CD4-positive, alpha-beta memory T cell (primary cell): ENCODE measurements at regions not wholly inside any gene's neighbourhood (a gene's known extent, or its start where the extent isn't known, plus 50 kb on each side); places are given as distances from the start of the nearest gene placed in this dataset.

ENCODE experiments used
- CTCF ChIA-PET: fragments of 350-600 bp; sonication (Branson Sonifier 250); formaldehyde crosslinking; loops from one replicate; lab custom pipeline; 2021; ENCODE audit warnings: inconsistent platforms; ENCODE audit not compliant: partially characterized antibody; lab: Charles Lee
- POLR2A ChIA-PET: fragments of 350-600 bp; sonication (Branson Sonifier 250); formaldehyde crosslinking; loops from one replicate; lab custom pipeline; 2021; ENCODE audit not compliant: partially characterized antibody; lab: Charles Lee
- DNase-seq, 5 donors: peaks; one replicate each; pipeline versions ENCODE4 v3.0.0 to v3.0.0-alpha.2; 2020 to 2022; ENCODE audit warnings: mixed read lengths in 1 of 5
- H3K27ac ChIP-seq: one replicate; pipeline ENCODE4 v1.7.0; 2013; ENCODE audit warnings: low read depth, low read length
- H3K27me3 ChIP-seq: 2 replicates; pipeline ENCODE4 v1.7.0; 2013; ENCODE audit warnings: mild to moderate bottlenecking, low read length, moderate library complexity; ENCODE audit not compliant: insufficient read depth
- H3K36me3 ChIP-seq: 2 replicates; pipeline ENCODE4 v1.7.0; 2013; ENCODE audit warnings: mild to moderate bottlenecking, low read length, moderate library complexity; ENCODE audit not compliant: insufficient read depth
- H3K4me1 ChIP-seq: 2 replicates; pipeline ENCODE4 v1.7.0; 2013; ENCODE audit warnings: mild to moderate bottlenecking, low read length, moderate library complexity; ENCODE audit not compliant: insufficient read depth
- H3K4me3 ChIP-seq, 2 donors: one replicate each; pipeline ENCODE4 v1.7.0; 2013; ENCODE audit warnings: low read length in 2 of 2, mild to moderate bottlenecking in 1 of 2
- H3K9me3 ChIP-seq, 2 donors: one replicate each; pipeline ENCODE4 v1.7.0; 2013; ENCODE audit warnings: low read length in 2 of 2, control low read depth in 1 of 2; ENCODE audit not compliant: control insufficient read depth in 1 of 2
- H3K27ac Mint-ChIP-seq, 7 donors: one replicate each; pipeline ENCODE4 v1.8.0; 2020 to 2021; ENCODE audit warnings: mixed read lengths in 7 of 7, mild to moderate bottlenecking in 6 of 7, inconsistent platforms in 3 of 7, moderate library complexity in 3 of 7
- H3K27me3 Mint-ChIP-seq, 2 donors: one replicate each; pipeline ENCODE4 v1.8.0; 2020 to 2021; ENCODE audit warnings: mixed read lengths in 2 of 2
- H3K36me3 Mint-ChIP-seq, 2 donors: one replicate each; pipeline ENCODE4 v1.8.0; 2020 to 2021; ENCODE audit warnings: mixed read lengths in 2 of 2, inconsistent platforms in 1 of 2, mild to moderate bottlenecking in 1 of 2
- H3K4me1 Mint-ChIP-seq, 4 donors: one replicate each; pipeline ENCODE4 v1.8.0; 2020 to 2021; ENCODE audit warnings: mixed read lengths in 4 of 4, mild to moderate bottlenecking in 1 of 4
- H3K4me3 Mint-ChIP-seq, 8 donors: one replicate each; pipeline ENCODE4 v1.8.0; 2020 to 2021; ENCODE audit warnings: mixed read lengths in 8 of 8, mild to moderate bottlenecking in 7 of 8, moderate library complexity in 6 of 8, inconsistent platforms in 3 of 8
- H3K9me3 Mint-ChIP-seq, 8 donors: one replicate each; pipeline ENCODE4 v1.8.0; 2020 to 2021; ENCODE audit warnings: mixed read lengths in 8 of 8, mild to moderate bottlenecking in 5 of 8, inconsistent platforms in 3 of 8, moderate library complexity in 1 of 8
- intact Hi-C: fragments of 100-400 bp; cut with micrococcal nuclease; formaldehyde crosslinking; loops from one replicate; pipeline ENCODE4 v1.15.1; 2023

- Histone ChIP-seq H3K27me3 (no peaks in the 10 kb centered on the region), H3K4me1 (no peaks in the 10 kb centered on the region), H3K36me3 (no peaks in the 10 kb centered on the region), H3K4me3 (no peak overlapping the region), H3K27ac (no peak overlapping the region), H3K9me3 (no peaks in the 10 kb centered on the region)
- intact Hi-C loops, result no loop called here
- POLR2A ChIA-PET, result no interaction called here
- Mint-ChIP-seq H3K27me3 (peaks cover 0 to 3% of the 10 kb centered on the region in 2 donors), H3K9me3 (peaks cover 0 to 4% (median 0%) of the 10 kb centered on the region in 8 donors), H3K27ac (no peak overlapping the region), H3K4me1 (no peaks in the 10 kb centered on the region), H3K36me3 (no peaks in the 10 kb centered on the region), H3K4me3 (no peak overlapping the region)
- no peak for DNase-seq
- CTCF ChIA-PET, result no interaction called here
Measured at GRCh38 chr6:100216760-100217159, 222.7 kb upstream of the MCHR2 start.

- Mint-ChIP-seq H3K36me3 (no peaks in the 10 kb centered on the region), H3K9me3 (no peaks in the 10 kb centered on the region), H3K4me1 (no peaks in the 10 kb centered on the region), H3K27me3 (no peaks in the 10 kb centered on the region), H3K27ac (no peak overlapping the region), H3K4me3 (no peak overlapping the region)
- Histone ChIP-seq H3K9me3 (no peaks in the 10 kb centered on the region), H3K4me3 (no peak overlapping the region), H3K36me3 (no peaks in the 10 kb centered on the region), H3K4me1 (no peaks in the 10 kb centered on the region), H3K27me3 (no peaks in the 10 kb centered on the region), H3K27ac (no peak overlapping the region)
- ChIA-PET CTCF (no interaction called here), POLR2A (no interaction called here)
- intact Hi-C loops, result no loop called here
- DNase-seq, result no peak
Measured at GRCh38 chr6:100212131-100212530, 218.1 kb upstream of the MCHR2 start.

DNA sequence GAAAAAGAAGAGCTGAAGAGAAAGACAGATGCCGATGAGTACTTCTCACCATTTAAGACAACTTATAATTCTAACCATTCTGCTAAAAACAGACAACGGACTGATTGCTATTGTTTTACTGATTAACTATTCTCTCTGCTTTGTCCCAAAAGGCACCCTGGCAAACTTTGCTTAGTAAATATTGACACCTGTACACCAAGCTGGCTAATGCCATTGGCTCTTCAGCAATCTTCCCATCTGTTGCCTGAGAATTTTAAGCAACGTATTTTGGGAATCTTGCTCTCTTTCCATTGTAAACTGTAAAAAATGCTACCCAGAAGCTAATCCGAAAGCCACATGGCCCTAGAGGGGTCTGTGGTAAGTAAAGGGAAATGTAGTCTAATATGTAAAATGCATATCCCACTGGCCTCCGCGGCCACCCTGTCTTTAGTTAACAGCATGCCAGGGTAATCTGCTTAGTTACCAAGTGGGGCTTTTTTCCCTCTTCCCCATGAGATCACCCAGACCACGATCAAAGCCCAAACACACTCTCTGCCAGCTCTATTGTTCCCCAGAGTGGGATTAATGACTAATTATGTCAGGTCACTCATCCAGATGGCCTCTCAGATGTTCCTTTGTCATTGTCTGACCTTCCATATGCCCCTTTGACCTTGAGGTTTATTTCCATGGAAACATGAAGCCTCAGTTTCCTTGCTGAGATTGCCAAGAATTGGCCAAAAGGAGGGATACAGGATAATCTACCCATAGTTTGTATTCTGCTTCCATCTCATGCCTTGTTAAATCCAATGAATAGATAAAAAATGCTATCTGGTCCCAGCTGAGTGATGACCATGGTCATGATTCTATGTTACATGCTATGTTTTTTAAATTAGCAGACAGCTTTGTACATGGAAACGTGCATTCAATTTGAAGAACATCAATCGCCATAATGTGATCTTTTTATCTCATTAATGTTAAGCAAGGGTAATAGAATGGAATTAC lies 216.4 kb upstream of the MCHR2 start:
- Histone ChIP-seq H3K4me3 (no peak overlapping the region), H3K4me1 (no peaks in the 10 kb centered on the region), H3K9me3 (no peaks in the 10 kb centered on the region), H3K27ac (no peak overlapping the region), H3K36me3 (no peaks in the 10 kb centered on the region), H3K27me3 (no peaks in the 10 kb centered on the region)
- DNase-seq, result no peak
- Mint-ChIP-seq H3K36me3 (no peaks in the 10 kb centered on the region), H3K4me3 (no peak overlapping the region), H3K9me3 (peaks cover 0 to 5% (median 0%) of the 10 kb centered on the region in 8 donors), H3K27ac (no peak overlapping the region), H3K27me3 (no peaks in the 10 kb centered on the region), H3K4me1 (no peaks in the 10 kb centered on the region)
- ChIA-PET POLR2A (no interaction called here), CTCF (no interaction called here)
- intact Hi-C loops, result no loop called here

DNA sequence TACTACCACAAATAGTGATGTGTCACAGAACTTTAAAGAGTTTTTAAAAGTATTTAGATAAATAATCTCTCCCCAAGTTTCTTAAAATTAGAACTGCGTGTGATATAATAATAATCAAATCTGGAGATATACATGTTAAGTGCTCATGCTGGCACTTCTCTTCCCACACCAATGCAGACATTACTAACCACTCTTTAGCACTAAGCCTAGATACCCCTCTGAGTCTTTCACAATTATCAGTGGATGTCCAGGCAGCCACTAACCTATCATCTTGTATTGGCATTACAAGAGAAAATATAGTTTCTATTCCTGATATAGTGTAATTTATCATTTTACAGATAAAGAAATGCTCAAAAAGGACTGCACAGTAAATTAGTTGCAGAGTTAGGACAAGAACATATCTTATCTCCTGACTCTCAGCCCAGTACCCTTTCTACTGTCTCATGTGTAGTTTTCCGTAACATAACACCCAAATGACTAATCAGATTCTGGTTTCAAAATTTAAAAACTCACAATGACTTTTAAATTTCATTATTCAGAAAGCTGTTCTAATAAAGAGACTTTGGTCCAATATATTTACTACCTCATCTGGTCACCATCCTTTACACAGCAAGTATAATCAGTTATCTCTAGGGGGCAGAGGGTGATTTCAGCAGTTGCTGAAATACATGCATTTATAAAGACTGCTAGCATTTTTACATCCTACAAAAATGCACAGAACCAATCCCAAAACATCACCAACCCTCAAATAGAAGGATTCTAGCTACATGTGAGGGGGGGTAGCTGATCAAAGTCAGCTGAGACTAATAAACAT lies 215.5 kb upstream of the MCHR2 start:
- Histone ChIP-seq H3K9me3 (no peaks in the 10 kb centered on the region), H3K4me1 (no peaks in the 10 kb centered on the region), H3K27me3 (no peaks in the 10 kb centered on the region), H3K36me3 (no peaks in the 10 kb centered on the region), H3K27ac (no peak overlapping the region), H3K4me3 (no peak overlapping the region)
- no peaks in the 10 kb centered on the region for H3K27me3 Mint-ChIP-seq
- no peak overlapping the region for H3K4me3 Mint-ChIP-seq
- peaks cover 0 to 5% (median 0%) of the 10 kb centered on the region in 8 donors for H3K9me3 Mint-ChIP-seq
- ChIA-PET CTCF (no interaction called here), POLR2A (no interaction called here)
- DNase-seq, result no peak
- H3K4me1 Mint-ChIP-seq, result no peaks in the 10 kb centered on the region
- H3K36me3 Mint-ChIP-seq, result no peaks in the 10 kb centered on the region
- H3K27ac Mint-ChIP-seq, result no peak overlapping the region
- intact Hi-C loops, result no loop called here

DNA sequence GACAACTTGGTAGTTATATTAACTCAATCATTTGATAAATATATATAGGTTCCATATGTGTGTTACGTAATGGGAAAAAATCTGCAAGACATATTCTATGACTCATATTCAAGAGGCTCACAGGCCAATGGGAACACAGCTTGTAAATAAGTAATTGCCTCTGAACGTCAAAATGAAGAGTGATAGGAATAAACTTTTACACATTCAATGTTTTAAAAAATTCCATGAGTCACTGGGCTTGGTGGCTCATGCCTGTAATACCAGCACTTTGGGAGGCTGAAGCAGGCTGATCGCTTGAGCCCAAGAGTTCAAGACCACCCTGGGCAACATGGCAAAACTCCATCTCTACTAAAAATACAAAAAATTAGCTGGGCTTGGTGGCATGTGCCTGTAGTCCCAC lies 209.4 kb upstream of the MCHR2 start:
- DNase-seq, result no peak
- ChIA-PET CTCF (no interaction called here), POLR2A (no interaction called here)
- H3K4me3 Mint-ChIP-seq, result no peak overlapping the region
- H3K36me3 ChIP-seq, result no peaks in the 10 kb centered on the region
- no peaks in the 10 kb centered on the region for H3K36me3 Mint-ChIP-seq
- no peaks in the 10 kb centered on the region for H3K27me3 ChIP-seq
- H3K4me1 Mint-ChIP-seq, result no peaks in the 10 kb centered on the region
- H3K4me1 ChIP-seq, result no peaks in the 10 kb centered on the region
- no peak overlapping the region for H3K27ac ChIP-seq
- no peaks in the 10 kb centered on the region for H3K27me3 Mint-ChIP-seq
- no peaks in the 10 kb centered on the region for H3K9me3 ChIP-seq
- H3K9me3 Mint-ChIP-seq, result peaks cover 0 to 7% (median 3%) of the 10 kb centered on the region in 8 donors
- intact Hi-C loops, result no loop called here
- H3K27ac Mint-ChIP-seq, result no peak overlapping the region
- H3K4me3 ChIP-seq, result no peak overlapping the region

GRCh38 chr6:100202417-100203194 lies 208.6 kb upstream of the MCHR2 start:
- intact Hi-C loops, result no loop called here
- Mint-ChIP-seq H3K4me3 (no peak overlapping the region), H3K4me1 (no peaks in the 10 kb centered on the region), H3K27ac (no peak overlapping the region), H3K36me3 (no peaks in the 10 kb centered on the region), H3K9me3 (peaks cover 0 to 7% (median 3%) of the 10 kb centered on the region in 8 donors), H3K27me3 (no peaks in the 10 kb centered on the region)
- H3K27me3 ChIP-seq, result no peaks in the 10 kb centered on the region
- H3K4me3 ChIP-seq, result no peak overlapping the region
- no peak for DNase-seq
- ChIA-PET CTCF (no interaction called here), POLR2A (no interaction called here)
- no peaks in the 10 kb centered on the region for H3K4me1 ChIP-seq
- no peak overlapping the region for H3K27ac ChIP-seq
- H3K36me3 ChIP-seq, result no peaks in the 10 kb centered on the region
- H3K9me3 ChIP-seq, result no peaks in the 10 kb centered on the region
